Transverse colon (tissue), 4 donors: ENCODE measurements at regions not wholly inside any gene's neighbourhood (a gene's known extent, or its start where the extent isn't known, plus 50 kb on each side); places are given as distances from the start of the nearest gene placed in this dataset.

ENCODE experiments used
- DNase-seq: peaks from one replicate; pipeline ENCODE4 v3.0.0-alpha.2; 2019
- H3K27ac ChIP-seq, 4 donors: fragments of 200-600 bp; sonication (generic); 2 replicates each; pipeline ENCODE4 v1.5.1; 2016 to 2018; ENCODE audit warnings: inconsistent platforms in 4 of 4
- H3K27me3 ChIP-seq: fragments of 200-600 bp; sonication (generic); 2 replicates; pipeline ENCODE4 v1.5.1; 2017; ENCODE audit warnings: inconsistent platforms
- H3K36me3 ChIP-seq, 4 donors: fragments of 200-600 bp; sonication (generic); 2 replicates each; pipeline ENCODE4 v1.5.1; 2017 to 2019; ENCODE audit warnings: inconsistent platforms in 4 of 4
- H3K4me1 ChIP-seq, 4 donors: fragments of 200-600 bp; sonication (generic); 2 replicates each; pipeline ENCODE4 v1.5.1; 2017 to 2020; ENCODE audit warnings: inconsistent platforms in 4 of 4
- H3K4me3 ChIP-seq, 4 donors: fragments of 200-600 bp; sonication (generic); 1 replicate in 1 of 4; 2 replicates in 3 of 4; pipeline versions ENCODE4 v1.5.1 to v1.6.1; 2017 to 2019; ENCODE audit warnings: inconsistent platforms in 4 of 4
- H3K9me3 ChIP-seq, 2 donors: fragments of 200-600 bp; sonication (generic); 2 replicates each; pipeline ENCODE4 v1.5.1; 2017 to 2019; ENCODE audit warnings: inconsistent platforms in 2 of 2
- CTCF ChIP-seq, 5 experiments: fragments of 200-600 bp in 3 of 5; fragments of 450-650 bp in 2 of 5; sonication (generic) in 3 of 5; IDR thresholded peaks; 1 replicate in 2 of 5; 2 replicates in 3 of 5; pipeline ENCODE4 v1.5.1; 2016 to 2017; ENCODE audit warnings: antibody characterized with exemption in 5 of 5, inconsistent platforms in 3 of 5, mild to moderate bottlenecking in 2 of 5, moderate library complexity in 1 of 5
- EP300 ChIP-seq: sonication (generic); formaldehyde crosslinking; IDR thresholded peaks from one replicate; pipeline ENCODE4 v1.6.1; 2017; ENCODE audit warnings: antibody characterized with exemption, low read depth
- POLR2A ChIP-seq: fragments of 450-650 bp; IDR thresholded peaks from one replicate; pipeline ENCODE4 v1.6.1; 2016; ENCODE audit warnings: antibody characterized with exemption, mild to moderate bottlenecking, moderate library complexity
- POLR2AphosphoS5 ChIP-seq, 3 donors: sonication (generic); formaldehyde crosslinking; IDR thresholded peaks; one replicate each; pipeline ENCODE4 v1.6.1; 2016; ENCODE audit warnings: antibody characterized with exemption in 3 of 3
- WGBS, 2 donors: methylation state at CpG; one replicate each; pipeline ENCODE4 v1.1.5; 2018; ENCODE audit warnings: low coverage in 1 of 2; 5-methylcytosine and 5-hydroxymethylcytosine counted together
- in situ Hi-C, 4 donors: fragments of 200-750 bp; cut with MboI; loops; one replicate each; pipeline versions ENCODE4 v1.15.0 to v1.15.1; 2017; ENCODE audit warnings: low sequenced_read_pairs in 3 of 4, low pct_ligation_motif_present in 1 of 4, low pct_unique_long_range_greater_than_20kb in 1 of 4
- intact Hi-C: fragments of 100-400 bp; cut with DNase I; formaldehyde crosslinking; loops from one replicate; pipeline ENCODE4 v1.15.1; 2023; ENCODE audit warnings: low total_unique reads

GRCh38 chr20:60732322-60732721 is 519.7 kb upstream of the CDH4 start:
- Histone ChIP-seq H3K4me1 (no peaks in the 10 kb centered on the region), H3K9me3 (no peaks in the 10 kb centered on the region), H3K27me3 (no peaks in the 10 kb centered on the region), H3K36me3 (no peaks in the 10 kb centered on the region), H3K27ac (no peak overlapping the region), H3K4me3 (no peak overlapping the region)
- intact Hi-C loops, result no loop called here
- TF ChIP-seq EP300, result no peak
- TF ChIP-seq POLR2AphosphoS5 (IDR thresholded peaks at IDR 0.05), result no peak
- TF ChIP-seq CTCF (IDR thresholded peaks at IDR 0.05), result no peak
- TF ChIP-seq POLR2A, result no peak
- in situ Hi-C loops, result no loop called here
- DNase-seq, result no peak
- 48 to 59% methylated on average over 3 of the region's 3 CpGs for WGBS, 2 donors

DNA sequence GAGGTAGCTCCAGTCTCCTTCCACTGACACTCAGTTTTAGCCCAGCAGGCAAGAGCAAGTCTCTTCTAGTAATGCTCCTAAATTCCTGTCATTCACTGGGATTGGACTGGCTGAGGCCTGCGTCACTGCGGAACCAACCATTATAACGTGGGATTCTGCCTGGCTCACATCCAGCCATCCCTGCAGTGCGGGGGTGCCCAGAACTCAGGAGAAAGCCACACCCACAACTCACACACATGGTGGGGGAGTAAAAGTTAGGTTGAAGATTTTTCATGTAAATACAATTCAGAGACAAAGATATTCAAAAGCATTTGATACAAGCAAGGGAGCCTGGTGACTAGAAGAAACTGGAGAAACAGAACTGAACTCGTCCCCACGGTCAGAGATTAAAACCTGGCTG is 504.0 kb upstream of the CDH4 start:
- no peak for DNase-seq
- no peaks in the 10 kb centered on the region for H3K36me3 ChIP-seq
- H3K9me3 ChIP-seq, result no peaks in the 10 kb centered on the region
- 56 to 79% methylated on average over 6 of the region's 6 CpGs for WGBS, 2 donors
- no peaks in the 10 kb centered on the region for H3K4me1 ChIP-seq
- TF ChIP-seq CTCF (IDR thresholded peaks at IDR 0.05) (no peak), EP300 (no peak), POLR2AphosphoS5 (IDR thresholded peaks at IDR 0.05) (no peak), POLR2A (no peak)
- H3K27me3 ChIP-seq, result no peaks in the 10 kb centered on the region
- no peak overlapping the region for H3K27ac ChIP-seq
- intact Hi-C loops (no loop called here), in situ Hi-C loops (no loop called here)
- H3K4me3 ChIP-seq, result no peak overlapping the region

- Histone ChIP-seq H3K4me1 (no peaks in the 10 kb centered on the region), H3K36me3 (no peaks in the 10 kb centered on the region), H3K27me3 (no peaks in the 10 kb centered on the region), H3K4me3 (no peak overlapping the region), H3K9me3 (no peaks in the 10 kb centered on the region), H3K27ac (no peak overlapping the region)
- in situ Hi-C loops (no loop called here), intact Hi-C loops (no loop called here)
- no peak for DNase-seq
- 67 to 87% methylated on average over 3 to 11 of the region's 11 CpGs for WGBS, 2 donors
- TF ChIP-seq POLR2A (no peak), POLR2AphosphoS5 (IDR thresholded peaks at IDR 0.05) (no peak), CTCF (IDR thresholded peaks at IDR 0.05) (no peak), EP300 (no peak)
These were observed 502.1 kb upstream of the CDH4 start for GRCh38 chr20:60749804-60750602.

GRCh38 chr20:60750909-60751308 is 501.2 kb upstream of the CDH4 start:
- no peak for DNase-seq
- no peaks in the 10 kb centered on the region for H3K4me1 ChIP-seq
- TF ChIP-seq EP300 (no peak), POLR2AphosphoS5 (IDR thresholded peaks at IDR 0.05) (no peak), CTCF (IDR thresholded peaks at IDR 0.05) (no peak), POLR2A (no peak)
- WGBS, 2 donors, result 86 to 96% methylated on average over 5 to 10 of the region's 10 CpGs
- no peaks in the 10 kb centered on the region for H3K36me3 ChIP-seq
- no peak overlapping the region for H3K4me3 ChIP-seq
- intact Hi-C loops, result no loop called here
- H3K9me3 ChIP-seq, result no peaks in the 10 kb centered on the region
- in situ Hi-C loops, result no loop called here
- H3K27me3 ChIP-seq, result no peaks in the 10 kb centered on the region
- H3K27ac ChIP-seq, result no peak overlapping the region
